Trophoblast cell (in vitro differentiated cells and primary cell): ENCODE measurements at regions not wholly inside any gene's neighbourhood (a gene's known extent, or its start where the extent isn't known, plus 50 kb on each side); places are given as distances from the start of the nearest gene placed in this dataset.

Experiments used
- DNase-seq, 2 donors: peaks; one replicate each; pipeline ENCODE4 v3.0.0-alpha.2; 2016
- H2AFZ ChIP-seq: 2 replicates; pipeline ENCODE4 v1.6.1; 2013; ENCODE audit warnings: low read length, moderate library complexity, mild to moderate bottlenecking; ENCODE audit not compliant: insufficient read depth, poor library complexity
- H2AK5ac ChIP-seq: 2 replicates; pipeline ENCODE4 v1.6.1; 2013; ENCODE audit warnings: mild to moderate bottlenecking, low read length
- H2BK120ac ChIP-seq: 2 replicates; pipeline ENCODE4 v1.6.1; 2013; ENCODE audit warnings: low read length, mild to moderate bottlenecking, moderate library complexity; ENCODE audit not compliant: insufficient read depth, poor library complexity
- H2BK12ac ChIP-seq: 2 replicates; pipeline ENCODE4 v1.6.1; 2013; ENCODE audit warnings: mild to moderate bottlenecking, low read length, moderate library complexity
- H2BK5ac ChIP-seq: 2 replicates; pipeline ENCODE4 v1.6.1; 2013; ENCODE audit warnings: low read length, low read depth, moderate library complexity, mild to moderate bottlenecking; ENCODE audit not compliant: poor library complexity
- H3K14ac ChIP-seq: 2 replicates; pipeline ENCODE4 v1.6.1; 2013; ENCODE audit warnings: mild to moderate bottlenecking, low read length
- H3K18ac ChIP-seq: 2 replicates; pipeline ENCODE4 v1.6.1; 2013; ENCODE audit warnings: mild to moderate bottlenecking, low read length
- H3K23ac ChIP-seq: 2 replicates; pipeline ENCODE4 v1.6.1; 2013; ENCODE audit warnings: low read length
- H3K27ac ChIP-seq: 2 replicates; pipeline ENCODE4 v1.5.1; 2013; ENCODE audit warnings: low read depth, mild to moderate bottlenecking, inconsistent platforms, low read length, moderate library complexity
- H3K27me3 ChIP-seq: 2 replicates; pipeline ENCODE4 v1.6.1; 2013; ENCODE audit warnings: inconsistent platforms, mild to moderate bottlenecking, low read length, moderate library complexity; ENCODE audit not compliant: insufficient read depth
- H3K36me3 ChIP-seq, 2 experiments: 1 replicate in 1 of 2; 2 replicates in 1 of 2; pipeline ENCODE4 v1.6.1; 2013; ENCODE audit warnings: low read length in 2 of 2, mild to moderate bottlenecking in 2 of 2, moderate library complexity in 1 of 2; ENCODE audit not compliant: insufficient read depth in 2 of 2, control insufficient read depth in 1 of 2
- H3K4ac ChIP-seq: 2 replicates; pipeline ENCODE4 v1.6.1; 2013; ENCODE audit warnings: low read depth, mild to moderate bottlenecking, low read length, moderate library complexity
- H3K4me1 ChIP-seq, 2 experiments: 1 replicate in 1 of 2; 2 replicates in 1 of 2; pipeline ENCODE4 v1.6.1; 2013; ENCODE audit warnings: low read length in 2 of 2, mild to moderate bottlenecking in 2 of 2, moderate library complexity in 1 of 2; ENCODE audit not compliant: insufficient read depth in 2 of 2, control insufficient read depth in 1 of 2
- H3K4me2 ChIP-seq: 2 replicates; pipeline ENCODE4 v1.6.1; 2013; ENCODE audit warnings: inconsistent platforms, mild to moderate bottlenecking, low read length, moderate library complexity
- H3K4me3 ChIP-seq: 2 replicates; pipeline ENCODE4 v1.5.1; 2013; ENCODE audit warnings: mild to moderate bottlenecking, low read depth, low read length, inconsistent platforms
- H3K79me1 ChIP-seq: one replicate; pipeline ENCODE4 v1.6.1; 2013; ENCODE audit warnings: low read length
- H3K79me2 ChIP-seq: 2 replicates; pipeline ENCODE4 v1.6.1; 2013; ENCODE audit warnings: low read length, mild to moderate bottlenecking; ENCODE audit not compliant: control insufficient read depth, insufficient read depth, poor library complexity
- H3K9ac ChIP-seq: 2 replicates; pipeline ENCODE4 v1.6.1; 2013; ENCODE audit warnings: mild to moderate bottlenecking, low read length
- H3K9me3 ChIP-seq: 2 replicates; pipeline ENCODE4 v1.6.1; 2013; ENCODE audit warnings: low read depth, mild to moderate bottlenecking, control low read depth, inconsistent platforms, low read length; ENCODE audit not compliant: insufficient read depth
- H4K12ac ChIP-seq: 2 replicates; pipeline ENCODE4 v1.6.1; 2013; ENCODE audit warnings: low read depth, mild to moderate bottlenecking, low read length, moderate library complexity
- H4K8ac ChIP-seq: 2 replicates; pipeline ENCODE4 v1.6.1; 2013; ENCODE audit warnings: low read depth, mild to moderate bottlenecking, low read length, moderate library complexity
- H4K91ac ChIP-seq: one replicate; pipeline ENCODE4 v1.6.1; 2013; ENCODE audit warnings: low read depth, mild to moderate bottlenecking, low read length, moderate library complexity
- WGBS: extraction: QIAGEN DNeasy Blood & Tissue Kit; methylation state at CpG from one replicate; pipeline ENCODE4 v1.1.7; 2013; ENCODE audit warnings: missing lambda C conversion rate; ENCODE audit not compliant: insufficient read length, insufficient coverage; ENCODE audit errors: extremely low coverage; 5-methylcytosine and 5-hydroxymethylcytosine counted together

DNA sequence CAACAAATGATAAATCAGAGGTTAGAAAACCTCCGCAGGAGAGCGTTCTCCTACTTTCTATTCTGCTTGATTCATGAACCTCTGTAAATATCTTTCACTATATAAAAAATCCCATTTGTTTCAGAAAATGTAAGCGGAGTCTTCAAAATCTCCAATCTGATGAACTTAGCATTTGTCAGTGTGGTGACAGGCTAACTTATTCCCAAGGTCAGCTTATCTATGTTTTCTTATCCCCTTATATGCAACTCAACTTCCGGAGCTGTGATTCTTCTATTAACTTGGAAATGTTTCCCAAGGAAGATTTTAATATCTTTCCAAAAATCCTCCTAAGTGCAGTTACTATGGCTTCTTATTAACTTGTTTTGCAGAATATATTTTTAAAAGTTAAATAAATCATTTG, 87.5 kb upstream of the C1QTNF7 start:
- H3K79me2 ChIP-seq: no peaks in the 10 kb centered on the region
- peaks cover 10% of the 10 kb centered on the region for H3K79me1 ChIP-seq
- no peak overlapping the region for H4K91ac ChIP-seq
- no peak overlapping the region for H3K14ac ChIP-seq
- H3K9me3 ChIP-seq: no peaks in the 10 kb centered on the region
- peaks cover 17 to 28% of the 10 kb centered on the region in 2 experiments for H3K4me1 ChIP-seq
- H2AK5ac ChIP-seq: no peak overlapping the region
- no peak overlapping the region for H3K27ac ChIP-seq
- H3K36me3 ChIP-seq: no peaks in the 10 kb centered on the region
- no peak overlapping the region for H3K4me2 ChIP-seq
- no CpG with 5 or more reads among the region's 4 CpGs for WGBS
- H3K4ac ChIP-seq: no peak overlapping the region
- H2BK5ac ChIP-seq: no peak overlapping the region
- H3K23ac ChIP-seq: no peak overlapping the region
- H2BK120ac ChIP-seq: no peak overlapping the region
- no peak overlapping the region for H3K9ac ChIP-seq
- H3K27me3 ChIP-seq: no peaks in the 10 kb centered on the region
- H4K8ac ChIP-seq: no peak overlapping the region
- DNase-seq: no peak
- no peak overlapping the region for H3K4me3 ChIP-seq
- H3K18ac ChIP-seq: no peak overlapping the region
- H4K12ac ChIP-seq: no peak overlapping the region
- H2AFZ ChIP-seq: no peak overlapping the region
- H2BK12ac ChIP-seq: no peak overlapping the region

DNA sequence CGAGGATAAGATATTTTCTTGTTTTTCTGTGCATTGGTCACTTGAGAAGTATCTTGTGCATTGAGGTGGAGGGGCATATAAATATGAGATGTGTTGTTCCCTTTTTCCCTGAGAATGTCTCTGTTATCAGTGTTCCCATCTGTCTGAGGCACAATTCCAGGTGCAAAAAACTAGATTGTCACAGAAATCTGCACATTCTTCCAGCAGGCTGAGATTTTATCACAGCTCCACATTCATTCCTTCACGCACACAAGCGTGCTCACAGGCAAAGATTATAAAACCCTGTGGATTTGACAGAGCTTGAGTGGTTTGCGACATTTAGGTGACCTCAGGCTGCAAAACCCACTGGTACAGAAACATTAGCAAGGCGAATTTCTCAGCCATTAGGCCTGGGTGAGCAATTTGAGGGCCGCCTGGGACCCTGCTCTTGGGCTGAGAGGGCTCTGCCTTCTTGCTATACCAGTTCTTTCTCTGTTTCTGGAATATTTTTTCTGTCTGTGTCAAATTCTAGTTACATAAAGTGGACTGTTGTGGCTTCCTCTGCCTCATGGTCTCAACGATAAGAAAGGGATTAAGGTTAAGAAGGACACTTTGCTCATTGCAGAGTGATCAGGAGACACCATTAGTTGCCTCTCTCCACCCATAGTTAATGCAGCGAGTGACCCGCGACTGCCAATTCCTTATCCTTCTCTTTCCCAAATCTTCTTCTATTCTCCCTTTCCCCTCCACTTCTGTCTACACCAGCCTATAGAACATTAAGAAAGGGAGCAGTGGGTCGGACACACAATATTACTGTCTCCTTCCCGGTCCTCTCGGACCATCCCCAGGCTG, 86.7 kb upstream of the C1QTNF7 start:
- Histone ChIP-seq H4K8ac (peak overlapping the region; percentile 42), H3K14ac (peak overlapping the region; percentile 50), H3K27me3 (no peaks in the 10 kb centered on the region), H2BK12ac (peak overlapping the region; percentile 16), H3K4me2 (no peak overlapping the region), H2AK5ac (no peak overlapping the region), H3K27ac (peak overlapping the region; percentile 24), H3K4ac (peak overlapping the region; percentile 49), H3K79me2 (no peaks in the 10 kb centered on the region), H3K4me1 (peaks cover 17 to 28% of the 10 kb centered on the region in 2 experiments), H3K18ac (peak overlapping the region; percentile 48), H3K4me3 (no peak overlapping the region), H2BK120ac (peak overlapping the region; percentile 37), H3K23ac (no peak overlapping the region), H3K9me3 (no peaks in the 10 kb centered on the region), H4K12ac (no peak overlapping the region), H2AFZ (no peak overlapping the region), H3K79me1 (peaks cover 10% of the 10 kb centered on the region), H3K9ac (no peak overlapping the region), H4K91ac (peak overlapping the region; percentile 85), H3K36me3 (no peaks in the 10 kb centered on the region), H2BK5ac (peak overlapping the region; percentile 45)
- DNase-seq: peak; percentile 68 to 88
- WGBS: no CpG with 5 or more reads among the region's 13 CpGs

DNA sequence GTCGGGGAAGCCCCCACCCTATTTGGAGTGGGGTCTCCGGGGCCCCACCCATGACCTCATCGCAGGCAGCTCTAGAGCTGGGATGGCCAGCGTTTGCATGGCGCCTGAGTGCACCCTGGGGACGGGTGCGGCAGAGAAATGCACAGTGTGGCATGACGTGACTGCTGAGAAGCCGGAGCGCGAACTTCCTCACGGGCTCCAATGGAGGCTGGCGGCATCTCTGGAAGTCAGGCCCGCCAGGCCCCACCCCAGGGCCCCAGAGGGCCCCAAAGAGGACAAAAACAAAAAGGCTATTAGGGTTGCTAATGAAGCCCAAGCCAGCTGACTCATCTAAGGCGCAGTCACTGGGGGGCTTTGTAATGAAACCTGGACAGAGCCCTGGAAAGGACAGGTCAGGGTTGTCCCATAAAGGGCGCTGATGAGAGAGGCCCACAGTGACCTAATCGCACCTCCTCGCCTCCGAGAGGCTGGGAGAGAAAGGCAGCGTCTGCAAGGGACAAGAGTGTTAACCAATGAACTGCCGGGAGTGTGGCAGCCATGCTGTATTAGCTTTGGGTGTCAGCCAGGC, 86.0 kb upstream of the C1QTNF7 start:
- H2BK12ac ChIP-seq: peak overlapping the region; percentile 16
- H3K4me1 ChIP-seq: peaks cover 17 to 23% of the 10 kb centered on the region in 2 experiments
- no peak for DNase-seq
- H3K9ac ChIP-seq: no peak overlapping the region
- H3K14ac ChIP-seq: peak overlapping the region; percentile 50
- H4K12ac ChIP-seq: no peak overlapping the region
- peaks cover 10% of the 10 kb centered on the region for H3K79me1 ChIP-seq
- H3K79me2 ChIP-seq: no peaks in the 10 kb centered on the region
- no peaks in the 10 kb centered on the region for H3K27me3 ChIP-seq
- H3K9me3 ChIP-seq: no peaks in the 10 kb centered on the region
- H3K4me3 ChIP-seq: no peak overlapping the region
- no CpG with 5 or more reads among the region's 21 CpGs for WGBS
- H2AK5ac ChIP-seq: peak overlapping the region; percentile 6
- no peaks in the 10 kb centered on the region for H3K36me3 ChIP-seq
- H2BK120ac ChIP-seq: peak overlapping the region; percentile 37
- H3K4ac ChIP-seq: peak overlapping the region; percentile 49
- H3K18ac ChIP-seq: peak overlapping the region; percentile 48
- no peak overlapping the region for H3K4me2 ChIP-seq
- H3K27ac ChIP-seq: peak overlapping the region; percentile 24
- no peak overlapping the region for H3K23ac ChIP-seq
- no peak overlapping the region for H2AFZ ChIP-seq
- peak overlapping the region; percentile 85 for H4K91ac ChIP-seq
- H2BK5ac ChIP-seq: peak overlapping the region; percentile 45
- peak overlapping the region; percentile 42 for H4K8ac ChIP-seq

DNA sequence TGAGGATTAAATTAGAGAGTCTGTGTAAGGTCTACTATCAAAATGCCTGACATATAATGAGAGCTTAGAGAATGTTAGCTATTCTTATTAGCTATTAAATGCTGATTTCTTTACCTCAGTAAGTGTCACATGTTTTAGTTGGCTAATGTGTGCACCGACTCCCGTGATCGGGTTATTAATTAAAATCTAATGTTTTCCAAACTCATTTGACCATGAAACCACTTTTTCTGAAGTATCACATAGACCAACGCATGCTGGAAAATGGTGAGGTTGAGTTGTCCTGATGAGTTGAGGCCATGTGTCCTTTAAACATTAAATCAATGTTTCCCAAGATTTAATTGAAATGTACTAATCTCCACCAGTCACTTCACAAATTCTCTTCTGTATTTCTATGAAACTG, 84.8 kb upstream of the C1QTNF7 start:
- H3K27me3 ChIP-seq: no peaks in the 10 kb centered on the region
- no peak overlapping the region for H3K18ac ChIP-seq
- no peak overlapping the region for H3K14ac ChIP-seq
- no peak overlapping the region for H2AK5ac ChIP-seq
- H3K4ac ChIP-seq: no peak overlapping the region
- no peak overlapping the region for H3K9ac ChIP-seq
- H4K91ac ChIP-seq: no peak overlapping the region
- no peaks in the 10 kb centered on the region for H3K36me3 ChIP-seq
- no peaks in the 10 kb centered on the region for H3K79me2 ChIP-seq
- H3K4me1 ChIP-seq: peaks cover 20 to 29% of the 10 kb centered on the region in 2 experiments
- no peak overlapping the region for H2BK5ac ChIP-seq
- DNase-seq: no peak
- H2BK12ac ChIP-seq: no peak overlapping the region
- no peak overlapping the region for H2AFZ ChIP-seq
- WGBS: no CpG with 5 or more reads among the region's 4 CpGs
- H3K4me2 ChIP-seq: no peak overlapping the region
- H3K23ac ChIP-seq: no peak overlapping the region
- no peak overlapping the region for H4K12ac ChIP-seq
- H3K9me3 ChIP-seq: no peaks in the 10 kb centered on the region
- peaks cover 13% of the 10 kb centered on the region for H3K79me1 ChIP-seq
- no peak overlapping the region for H3K27ac ChIP-seq
- H2BK120ac ChIP-seq: no peak overlapping the region
- H4K8ac ChIP-seq: no peak overlapping the region
- no peak overlapping the region for H3K4me3 ChIP-seq
